Panc1 (cell line): ENCODE measurements at regions not wholly inside any gene's neighbourhood (a gene's known extent, or its start where the extent isn't known, plus 50 kb on each side); places are given as distances from the start of the nearest gene placed in this dataset.

Source experiments
- ATAC-seq: fragments of 200-7000 bp; cut with Tn5 transposase; 2 replicates; pipeline ENCODE4 v1.9.1; 2020; ENCODE audit warnings: mild to moderate bottlenecking, moderate library complexity
- BruUV-seq: library from RNA; stranded (reverse); fragments of 400-500 nt; replicated peaks from 2 replicates; lab custom pipeline; 2021; lab: Mats Ljungman, UMichigan
- CTCF ChIA-PET: fragments of 300-600 bp; sonication (Branson Sonifier 250); formaldehyde crosslinking; loops from one replicate; lab custom pipeline; 2022; ENCODE audit warnings: antibody characterized with exemption; lab: Charles Lee
- POLR2A ChIA-PET: fragments of 300-600 bp; sonication (Branson Sonifier 250); formaldehyde crosslinking; loops from one replicate; lab custom pipeline; 2022; ENCODE audit warnings: antibody characterized with exemption; lab: Charles Lee
- DNase-seq: peaks from one replicate; pipeline ENCODE4 v3.0.0-alpha.2; 2010; ENCODE audit warnings: low read depth, low spot score
- H3K27ac ChIP-seq: 2 replicates; pipeline ENCODE4 v1.5.1; 2011; ENCODE audit warnings: mild to moderate bottlenecking, low read length, inconsistent platforms
- H3K27me3 ChIP-seq: fragments of 200-500 bp; sonication (Bioruptor generic); 2 replicates; pipeline ENCODE4 v1.6.0; 2014; ENCODE audit warnings: low read length, inconsistent platforms; ENCODE audit not compliant: control insufficient read depth, insufficient read depth
- H3K36me3 ChIP-seq: fragments of 200-500 bp; sonication (Bioruptor generic); 2 replicates; pipeline ENCODE4 v1.5.1; 2014; ENCODE audit warnings: inconsistent platforms, mild to moderate bottlenecking, low read length, moderate library complexity; ENCODE audit not compliant: control insufficient read depth, insufficient read depth
- H3K4me1 ChIP-seq: 2 replicates; pipeline ENCODE4 v1.5.1; 2011; ENCODE audit warnings: inconsistent platforms, mild to moderate bottlenecking, low read length, moderate library complexity; ENCODE audit not compliant: control insufficient read depth, insufficient read depth
- H3K4me3 ChIP-seq, 2 experiments: 2 replicates each; pipeline ENCODE4 v1.5.1; 2011 to 2012; ENCODE audit warnings: low read depth in 2 of 2, low read length in 2 of 2, mild to moderate bottlenecking in 2 of 2, inconsistent platforms in 1 of 2, moderate library complexity in 1 of 2
- H3K9me3 ChIP-seq: fragments of 200-500 bp; sonication (Bioruptor generic); 2 replicates; pipeline ENCODE4 v1.5.1; 2014; ENCODE audit warnings: low read depth, mild to moderate bottlenecking, inconsistent platforms, low read length, moderate library complexity; ENCODE audit not compliant: control insufficient read depth, insufficient read depth
- POLR2AphosphoS5 ChIP-seq: IDR thresholded peaks from 2 replicates; pipeline ENCODE4 v1.6.1; 2012; ENCODE audit warnings: mild to moderate bottlenecking, low read depth, low read length, moderate library complexity
- SIN3A ChIP-seq: IDR thresholded peaks from 2 replicates; pipeline ENCODE4 v1.6.1; 2012; ENCODE audit warnings: low read depth, mild to moderate bottlenecking, low read length, moderate library complexity, borderline replicate concordance; ENCODE audit not compliant: insufficient read depth
- TCF7L2 ChIP-seq: IDR thresholded peaks from 2 replicates; pipeline ENCODE4 v1.6.1; 2011; ENCODE audit warnings: mild to moderate bottlenecking, low read depth, low read length, inconsistent platforms
- in situ Hi-C: cut with HindIII; loops from 2 replicates; pipeline ENCODE4 v1.10.0; 2016; ENCODE audit warnings: low sequenced_read_pairs, low pct_unique_long_range_greater_than_20kb
- intact Hi-C: fragments of 100-400 bp; cut with micrococcal nuclease; formaldehyde crosslinking; loops from one replicate; pipeline ENCODE4 v1.10.0; 2022; ENCODE audit not compliant: unreplicated experiment
- TF ChIP-seq, protein P1 (sequence below): fragments of 450-650 bp; IDR thresholded peaks from 2 replicates; pipeline ENCODE4 v1.5.1; 2017; ENCODE audit warnings: mild to moderate bottlenecking
- TF ChIP-seq, protein P2 (sequence below), 2 experiments: IDR thresholded peaks; 2 replicates each; pipeline ENCODE4 v1.6.1; 2011 to 2012; ENCODE audit warnings: low read depth in 2 of 2, control low read depth in 1 of 2, low read length in 1 of 2, mild to moderate bottlenecking in 1 of 2, moderate library complexity in 1 of 2; ENCODE audit not compliant: insufficient read depth in 1 of 2

DNA sequence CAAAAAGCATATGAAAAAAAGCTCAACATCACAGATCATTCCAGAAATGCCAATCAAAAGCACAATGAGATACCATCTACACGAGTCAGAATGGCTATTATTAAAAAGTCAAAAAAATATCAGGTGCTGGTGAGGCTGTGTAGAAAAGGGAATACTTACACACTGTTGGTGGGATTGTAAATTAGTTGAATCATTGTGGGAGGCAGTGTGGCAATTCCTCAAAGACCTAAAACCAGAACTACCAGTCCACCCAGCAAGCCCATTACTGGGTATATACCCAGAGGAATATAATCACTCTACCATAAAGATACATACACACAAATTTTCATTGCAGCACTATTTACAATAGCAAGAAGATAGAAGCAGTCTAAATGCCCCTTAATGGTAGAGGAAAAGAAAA, 529.9 kb downstream of the SLITRK1 start:
- POLR2A ChIA-PET = no interaction called here

DNA sequence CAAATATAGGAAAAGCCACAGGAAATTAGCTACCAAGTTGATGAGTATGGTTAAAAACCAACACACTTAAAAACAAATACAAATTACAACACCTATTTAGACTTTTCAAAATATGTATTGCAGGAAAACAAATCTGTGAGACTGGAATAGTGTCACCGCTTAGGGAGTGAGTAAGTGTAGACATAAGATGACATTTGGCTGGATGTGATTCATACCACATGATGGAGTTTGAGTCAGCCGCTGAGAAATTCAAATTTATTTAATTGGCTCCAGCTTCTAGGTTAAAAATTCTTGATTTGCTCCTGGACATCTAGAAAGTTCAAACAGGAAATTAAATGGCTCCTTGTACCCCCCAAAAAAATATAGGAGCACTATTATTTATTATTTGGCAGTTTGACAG, 531.7 kb downstream of the SLITRK1 start:
- BruUV-seq = no TSS peak
- Histone ChIP-seq H3K27ac (no peak overlapping the region), H3K27me3 (no peaks in the 10 kb centered on the region), H3K36me3 (no peaks in the 10 kb centered on the region), H3K4me3 (no peak overlapping the region), H3K4me1 (no peaks in the 10 kb centered on the region), H3K9me3 (no peaks in the 10 kb centered on the region)
- TF ChIP-seq, protein P1, sequence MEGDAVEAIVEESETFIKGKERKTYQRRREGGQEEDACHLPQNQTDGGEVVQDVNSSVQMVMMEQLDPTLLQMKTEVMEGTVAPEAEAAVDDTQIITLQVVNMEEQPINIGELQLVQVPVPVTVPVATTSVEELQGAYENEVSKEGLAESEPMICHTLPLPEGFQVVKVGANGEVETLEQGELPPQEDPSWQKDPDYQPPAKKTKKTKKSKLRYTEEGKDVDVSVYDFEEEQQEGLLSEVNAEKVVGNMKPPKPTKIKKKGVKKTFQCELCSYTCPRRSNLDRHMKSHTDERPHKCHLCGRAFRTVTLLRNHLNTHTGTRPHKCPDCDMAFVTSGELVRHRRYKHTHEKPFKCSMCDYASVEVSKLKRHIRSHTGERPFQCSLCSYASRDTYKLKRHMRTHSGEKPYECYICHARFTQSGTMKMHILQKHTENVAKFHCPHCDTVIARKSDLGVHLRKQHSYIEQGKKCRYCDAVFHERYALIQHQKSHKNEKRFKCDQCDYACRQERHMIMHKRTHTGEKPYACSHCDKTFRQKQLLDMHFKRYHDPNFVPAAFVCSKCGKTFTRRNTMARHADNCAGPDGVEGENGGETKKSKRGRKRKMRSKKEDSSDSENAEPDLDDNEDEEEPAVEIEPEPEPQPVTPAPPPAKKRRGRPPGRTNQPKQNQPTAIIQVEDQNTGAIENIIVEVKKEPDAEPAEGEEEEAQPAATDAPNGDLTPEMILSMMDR = no peak
- TF ChIP-seq, protein P2, sequence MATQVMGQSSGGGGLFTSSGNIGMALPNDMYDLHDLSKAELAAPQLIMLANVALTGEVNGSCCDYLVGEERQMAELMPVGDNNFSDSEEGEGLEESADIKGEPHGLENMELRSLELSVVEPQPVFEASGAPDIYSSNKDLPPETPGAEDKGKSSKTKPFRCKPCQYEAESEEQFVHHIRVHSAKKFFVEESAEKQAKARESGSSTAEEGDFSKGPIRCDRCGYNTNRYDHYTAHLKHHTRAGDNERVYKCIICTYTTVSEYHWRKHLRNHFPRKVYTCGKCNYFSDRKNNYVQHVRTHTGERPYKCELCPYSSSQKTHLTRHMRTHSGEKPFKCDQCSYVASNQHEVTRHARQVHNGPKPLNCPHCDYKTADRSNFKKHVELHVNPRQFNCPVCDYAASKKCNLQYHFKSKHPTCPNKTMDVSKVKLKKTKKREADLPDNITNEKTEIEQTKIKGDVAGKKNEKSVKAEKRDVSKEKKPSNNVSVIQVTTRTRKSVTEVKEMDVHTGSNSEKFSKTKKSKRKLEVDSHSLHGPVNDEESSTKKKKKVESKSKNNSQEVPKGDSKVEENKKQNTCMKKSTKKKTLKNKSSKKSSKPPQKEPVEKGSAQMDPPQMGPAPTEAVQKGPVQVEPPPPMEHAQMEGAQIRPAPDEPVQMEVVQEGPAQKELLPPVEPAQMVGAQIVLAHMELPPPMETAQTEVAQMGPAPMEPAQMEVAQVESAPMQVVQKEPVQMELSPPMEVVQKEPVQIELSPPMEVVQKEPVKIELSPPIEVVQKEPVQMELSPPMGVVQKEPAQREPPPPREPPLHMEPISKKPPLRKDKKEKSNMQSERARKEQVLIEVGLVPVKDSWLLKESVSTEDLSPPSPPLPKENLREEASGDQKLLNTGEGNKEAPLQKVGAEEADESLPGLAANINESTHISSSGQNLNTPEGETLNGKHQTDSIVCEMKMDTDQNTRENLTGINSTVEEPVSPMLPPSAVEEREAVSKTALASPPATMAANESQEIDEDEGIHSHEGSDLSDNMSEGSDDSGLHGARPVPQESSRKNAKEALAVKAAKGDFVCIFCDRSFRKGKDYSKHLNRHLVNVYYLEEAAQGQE (IDR thresholded peaks at IDR 0.05; ENCODE audit: insufficient read depth in 1 of 2, low read depth in 2 of 2, low read length in 1 of 2) = no peak
- CTCF ChIA-PET = no interaction called here
- in situ Hi-C loops = no loop called here
- intact Hi-C loops = no loop called here
- ATAC-seq = no peak
- POLR2A ChIA-PET = no interaction called here
- DNase-seq = peak; percentile 13

More for the DNA sequence above, 529.9 kb downstream of the SLITRK1 start:
- H3K27ac ChIP-seq = no peak overlapping the region
- no peak overlapping the region for H3K4me3 ChIP-seq
- TF ChIP-seq, protein P2 (IDR thresholded peaks at IDR 0.05; ENCODE audit: insufficient read depth in 1 of 2, low read depth in 2 of 2, low read length in 1 of 2) = no peak
- TF ChIP-seq TCF7L2 (no peak), SIN3A (no peak), POLR2AphosphoS5 (no peak)
- TF ChIP-seq, protein P1 = no peak
- in situ Hi-C loops = no loop called here
- H3K36me3 ChIP-seq = no peaks in the 10 kb centered on the region
- intact Hi-C loops = no loop called here
- no peak for DNase-seq
- no peak for ATAC-seq
- no peaks in the 10 kb centered on the region for H3K27me3 ChIP-seq
- BruUV-seq = no TSS peak
- CTCF ChIA-PET = no interaction called here
- no peaks in the 10 kb centered on the region for H3K9me3 ChIP-seq
- no peaks in the 10 kb centered on the region for H3K4me1 ChIP-seq
